Activated T-cell treated with anti-CD3 and anti-CD28 coated beads, Interleukin-2, amount 50 U/mL, for 4 hours (primary cell): ENCODE measurements at regions not wholly inside any gene's neighbourhood (a gene's known extent, or its start where the extent isn't known, plus 50 kb on each side); places are given as distances from the start of the nearest gene placed in this dataset.
"Not testable (repeated sequence)": the region's sequence is repeated elsewhere in the genome, so short reads cannot be mapped to it uniquely, and the experiment has no call there.

ENCODE experiments used
- ATAC-seq, 2 donors: fragments of 200-7000 bp; cut with Tn5 transposase; one replicate each; pipeline ENCODE4 v1.10.0; 2021
- DNase-seq: peaks from one replicate; pipeline ENCODE4 v3.0.0-alpha.2; 2020
- H3K27me3 Mint-ChIP-seq: one replicate; pipeline ENCODE4 v1.8.0; 2021; ENCODE audit warnings: low read depth, mixed read lengths
- H3K36me3 Mint-ChIP-seq: one replicate; pipeline ENCODE4 v1.8.0; 2022; ENCODE audit warnings: mixed read lengths; ENCODE audit not compliant: insufficient read depth
- H3K4me1 Mint-ChIP-seq: one replicate; pipeline ENCODE4 v1.8.0; 2021; ENCODE audit warnings: low read depth, mixed read lengths
- H3K4me3 Mint-ChIP-seq: one replicate; pipeline ENCODE4 v1.8.0; 2021; ENCODE audit warnings: mild to moderate bottlenecking, moderate library complexity, mixed read lengths
- H3K9me3 Mint-ChIP-seq: one replicate; pipeline ENCODE4 v1.8.0; 2021; ENCODE audit warnings: mixed read lengths

- Mint-ChIP-seq H3K27me3 (no peaks in the 10 kb centered on the region), H3K4me3 (no peak overlapping the region)
These were observed 129.9 kb downstream of the ZNF92 start for GRCh38 chr7:65503434-65504152.

GRCh38 chr7:65504504-65505319 lies 131.1 kb downstream of the ZNF92 start:
- not testable (repeated sequence) for H3K27me3 Mint-ChIP-seq, H3K36me3 Mint-ChIP-seq, H3K9me3 Mint-ChIP-seq, H3K4me3 Mint-ChIP-seq, DNase-seq, H3K4me1 Mint-ChIP-seq, ATAC-seq

More at GRCh38 chr7:65503434-65504152, 129.9 kb downstream of the ZNF92 start:
- Mint-ChIP-seq H3K4me1 (no peaks in the 10 kb centered on the region), H3K9me3 (no peaks in the 10 kb centered on the region), H3K36me3 (no peaks in the 10 kb centered on the region)
- DNase-seq (no peak), ATAC-seq (no peak)

- not testable (repeated sequence) for H3K36me3 Mint-ChIP-seq, DNase-seq, ATAC-seq, H3K27me3 Mint-ChIP-seq, H3K4me3 Mint-ChIP-seq, H3K4me1 Mint-ChIP-seq, H3K9me3 Mint-ChIP-seq
These were observed 131.6 kb downstream of the ZNF92 start for GRCh38 chr7:65505320-65505633.

- ATAC-seq, result peak in 1 of 2 donors; percentile 21
- H3K4me1 Mint-ChIP-seq, result not testable (repeated sequence)
These were observed 135.1 kb downstream of the ZNF92 start for GRCh38 chr7:65508581-65509367.

GRCh38 chr7:65509368-65510186 lies 135.9 kb downstream of the ZNF92 start:
- Mint-ChIP-seq H3K9me3 (peaks cover 4% of the 10 kb centered on the region), H3K27me3 (peaks cover 17% of the 10 kb centered on the region), H3K36me3 (no peaks in the 10 kb centered on the region), H3K4me1 (peaks cover 2% of the 10 kb centered on the region), H3K4me3 (peak overlapping the region; percentile 57)
- peak in 1 of 2 donors; percentile 18 for ATAC-seq
- no peak for DNase-seq

More at GRCh38 chr7:65508581-65509367, 135.1 kb downstream of the ZNF92 start:
- not testable (repeated sequence) for H3K9me3 Mint-ChIP-seq, DNase-seq, H3K36me3 Mint-ChIP-seq, H3K4me3 Mint-ChIP-seq
- peaks cover 14% of the 10 kb centered on the region for H3K27me3 Mint-ChIP-seq

- not testable (repeated sequence) for H3K36me3 Mint-ChIP-seq, H3K4me1 Mint-ChIP-seq, H3K9me3 Mint-ChIP-seq, DNase-seq, ATAC-seq
- peaks cover 19% of the 10 kb centered on the region for H3K27me3 Mint-ChIP-seq
- peak overlapping the region; percentile 57 for H3K4me3 Mint-ChIP-seq
These were observed 136.5 kb downstream of the ZNF92 start for GRCh38 chr7:65510187-65510538.

GRCh38 chr7:65519751-65520150 lies 146.1 kb downstream of the ZNF92 start:
- H3K4me3 Mint-ChIP-seq, H3K36me3 Mint-ChIP-seq, DNase-seq, H3K9me3 Mint-ChIP-seq, ATAC-seq, H3K4me1 Mint-ChIP-seq: not testable (repeated sequence)
- H3K27me3 Mint-ChIP-seq, result peaks cover 15% of the 10 kb centered on the region

GRCh38 chr7:65545465-65546161 lies 172.0 kb downstream of the ZNF92 start:
- H3K9me3 Mint-ChIP-seq, H3K27me3 Mint-ChIP-seq, H3K4me3 Mint-ChIP-seq, H3K4me1 Mint-ChIP-seq, DNase-seq, H3K36me3 Mint-ChIP-seq, ATAC-seq: not testable (repeated sequence)

GRCh38 chr7:65549589-65550443 lies 176.2 kb downstream of the ZNF92 start:
- not testable (repeated sequence) for H3K27me3 Mint-ChIP-seq, ATAC-seq, H3K4me3 Mint-ChIP-seq, DNase-seq, H3K36me3 Mint-ChIP-seq, H3K4me1 Mint-ChIP-seq, H3K9me3 Mint-ChIP-seq

GRCh38 chr7:65550444-65550809 lies 176.8 kb downstream of the ZNF92 start:
- not testable (repeated sequence) for H3K9me3 Mint-ChIP-seq

GRCh38 chr7:65551042-65551441 lies 177.4 kb downstream of the ZNF92 start:
- H3K4me1 Mint-ChIP-seq, H3K9me3 Mint-ChIP-seq, H3K36me3 Mint-ChIP-seq, ATAC-seq, DNase-seq, H3K27me3 Mint-ChIP-seq, H3K4me3 Mint-ChIP-seq: not testable (repeated sequence)

More at GRCh38 chr7:65550444-65550809, 176.8 kb downstream of the ZNF92 start:
- not testable (repeated sequence) for H3K36me3 Mint-ChIP-seq, H3K4me1 Mint-ChIP-seq, H3K4me3 Mint-ChIP-seq, H3K27me3 Mint-ChIP-seq, DNase-seq, ATAC-seq

GRCh38 chr7:65554553-65555476 lies 181.2 kb downstream of the ZNF92 start:
- H3K36me3 Mint-ChIP-seq, H3K27me3 Mint-ChIP-seq, H3K4me1 Mint-ChIP-seq, DNase-seq, H3K4me3 Mint-ChIP-seq, ATAC-seq, H3K9me3 Mint-ChIP-seq: not testable (repeated sequence)
